ENCODE measurements at regions not wholly inside any gene's neighbourhood (a gene's known extent, or its start where the extent isn't known, plus 50 kb on each side); places are given as distances from the start of the nearest gene placed in this dataset.

GRCh38 chr10:6956562-6956961, 376.5 kb upstream of the PRKCQ start:
- TF ChIP-seq EZH2phosphoT487 (IDR thresholded peaks at IDR 0.05; ENCODE audit: insufficient read depth, low read depth) (no peak), EZH2 (IDR thresholded peaks at IDR 0.05; ENCODE audit: insufficient read depth, poor library complexity, severe bottlenecking) (no peak)
